Dedifferentiated amniotic fluid mesenchymal stem cell (primary cell): ENCODE measurements at regions not wholly inside any gene's neighbourhood (a gene's known extent, or its start where the extent isn't known, plus 50 kb on each side); places are given as distances from the start of the nearest gene placed in this dataset.
"Not testable (repeated sequence)": the region's sequence is repeated elsewhere in the genome, so short reads cannot be mapped to it uniquely, and the experiment has no call there.

Experiments
- DNase-seq: peaks from one replicate; pipeline ENCODE4 v3.0.0-alpha.2; 2016; ENCODE audit errors: extremely low spot score

GRCh38 chr10:61047788-61048560, 104.0 kb upstream of the RHOBTB1 start:
- DNase-seq = no peak

GRCh38 chr10:61047081-61047480, 103.1 kb upstream of the RHOBTB1 start:
- DNase-seq = no peak

- not testable (repeated sequence) for DNase-seq
These were observed 101.5 kb upstream of the RHOBTB1 start for GRCh38 chr10:61045480-61045879.

- DNase-seq = no peak
These were observed 98.5 kb upstream of the RHOBTB1 start for GRCh38 chr10:61042533-61042932.

GRCh38 chr10:61040399-61041016, 96.5 kb upstream of the RHOBTB1 start:
- DNase-seq = no peak

- DNase-seq = no peak
These were observed 95.9 kb upstream of the RHOBTB1 start for GRCh38 chr10:61039868-61040267.

GRCh38 chr10:61037261-61037830, 93.4 kb upstream of the RHOBTB1 start:
- not testable (repeated sequence) for DNase-seq

- DNase-seq = not testable (repeated sequence)
These were observed 92.2 kb upstream of the RHOBTB1 start for GRCh38 chr10:61036148-61036547.

GRCh38 chr10:61031341-61031740, 87.4 kb upstream of the RHOBTB1 start:
- DNase-seq = no peak

- no peak for DNase-seq
These were observed 85.4 kb upstream of the RHOBTB1 start for GRCh38 chr10:61029411-61029810.

- no peak for DNase-seq
These were observed 84.9 kb upstream of the RHOBTB1 start for GRCh38 chr10:61028861-61029361.

GRCh38 chr10:61024856-61025201, 80.8 kb upstream of the RHOBTB1 start:
- DNase-seq = no peak

- DNase-seq = no peak
These were observed 80.3 kb upstream of the RHOBTB1 start for GRCh38 chr10:61024151-61024855.

GRCh38 chr10:61023053-61023452, 79.1 kb upstream of the RHOBTB1 start:
- no peak for DNase-seq

GRCh38 chr10:61021926-61022325, 77.9 kb upstream of the RHOBTB1 start:
- no peak for DNase-seq

GRCh38 chr10:61020420-61021158, 76.6 kb upstream of the RHOBTB1 start:
- DNase-seq = no peak

GRCh38 chr10:61018146-61018545, 74.2 kb upstream of the RHOBTB1 start:
- DNase-seq = no peak

- peak; percentile 38 for DNase-seq
These were observed 72.6 kb upstream of the RHOBTB1 start for GRCh38 chr10:61016630-61017029.

GRCh38 chr10:61016007-61016406, 72.0 kb upstream of the RHOBTB1 start:
- DNase-seq = no peak

- DNase-seq = no peak
These were observed 66.9 kb upstream of the RHOBTB1 start for GRCh38 chr10:61010863-61011262.

GRCh38 chr10:61003069-61003468, 59.1 kb upstream of the RHOBTB1 start:
- DNase-seq = not testable (repeated sequence)

GRCh38 chr10:61001731-61002122, 57.7 kb upstream of the RHOBTB1 start:
- no peak for DNase-seq
